NCI-H82 (cell line): ENCODE measurements at regions not wholly inside any gene's neighbourhood (a gene's known extent, or its start where the extent isn't known, plus 50 kb on each side); places are given as distances from the start of the nearest gene placed in this dataset.

Experiments
- DNase-seq: peaks from one replicate; lab custom pipeline; 2025; lab: John Stamatoyannopoulos, UW

GRCh38 chr12:115357681-115358080 lies 673.7 kb upstream of the TBX3 start:
- no peak for DNase-seq

- no peak for DNase-seq
These were observed 671.3 kb upstream of the TBX3 start for GRCh38 chr12:115355301-115355700.

GRCh38 chr12:115354007-115354890 lies 670.3 kb upstream of the TBX3 start:
- no peak for DNase-seq

DNA sequence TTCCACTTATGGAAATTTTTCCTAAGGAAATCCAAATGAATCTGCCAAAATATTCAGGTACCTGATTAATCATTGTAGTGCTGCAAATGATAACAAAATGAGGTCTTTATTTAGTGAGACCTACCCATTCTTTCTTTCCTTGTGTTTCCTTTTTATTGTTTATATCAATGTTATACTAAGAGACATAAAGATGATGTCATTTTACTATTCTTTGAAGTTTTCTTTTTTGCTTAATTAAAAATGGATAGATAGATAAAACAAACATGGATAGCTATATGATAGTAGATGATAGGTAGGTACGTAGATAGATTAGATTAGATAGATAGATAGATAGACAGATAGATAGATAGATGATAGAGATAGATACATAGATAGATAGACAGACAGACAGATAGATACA lies 669.5 kb upstream of the TBX3 start:
- no peak for DNase-seq

DNA sequence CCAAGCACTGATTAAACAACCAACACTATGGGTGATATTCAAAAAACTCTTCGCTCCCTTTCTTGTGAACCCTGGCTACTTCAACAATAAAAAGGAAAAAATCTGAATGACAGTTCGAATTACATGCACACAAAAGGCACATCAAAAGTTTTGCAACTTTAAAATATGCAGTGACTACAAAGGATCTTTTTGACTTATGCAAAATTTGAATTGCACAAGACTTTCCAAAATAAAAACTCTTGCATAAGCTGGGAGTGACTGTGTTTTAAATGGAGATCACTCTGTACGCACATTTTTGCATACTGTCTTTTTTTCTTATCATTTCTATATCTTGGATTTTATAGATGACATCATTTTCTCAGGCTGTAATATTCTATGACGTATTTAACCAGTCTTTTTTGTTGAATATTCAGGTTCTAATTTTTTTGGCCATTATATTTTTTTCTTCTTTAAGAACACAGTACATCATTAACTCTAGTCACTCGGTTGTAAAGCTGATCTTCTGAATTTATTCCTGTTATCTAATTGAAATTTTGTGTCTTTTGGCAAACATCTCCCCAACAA lies 667.6 kb upstream of the TBX3 start:
- DNase-seq: no peak

- DNase-seq: no peak
These were observed 665.7 kb upstream of the TBX3 start for GRCh38 chr12:115349711-115350110.

DNA sequence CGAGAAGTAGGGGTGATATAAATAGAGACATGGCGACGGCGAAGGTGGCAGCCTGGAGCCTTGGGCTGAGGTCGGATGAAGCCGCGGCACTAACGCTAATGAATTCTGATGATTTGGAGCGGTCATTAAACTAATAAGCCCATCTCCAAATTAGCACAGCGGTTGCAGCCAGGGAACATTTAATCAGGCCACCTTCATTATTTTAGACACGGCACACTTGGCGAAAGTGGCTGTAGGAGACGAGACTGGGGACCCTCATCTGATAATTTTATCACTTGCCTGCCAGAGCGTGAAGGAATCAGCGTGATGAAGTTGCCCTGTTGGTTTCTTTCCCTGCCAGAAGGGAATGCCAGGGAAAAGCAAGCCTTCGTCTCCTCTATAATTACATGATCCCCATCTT lies 664.3 kb upstream of the TBX3 start:
- DNase-seq: peak; percentile 8

- no peak for DNase-seq
These were observed 659.6 kb upstream of the TBX3 start for GRCh38 chr12:115343601-115344000.

DNA sequence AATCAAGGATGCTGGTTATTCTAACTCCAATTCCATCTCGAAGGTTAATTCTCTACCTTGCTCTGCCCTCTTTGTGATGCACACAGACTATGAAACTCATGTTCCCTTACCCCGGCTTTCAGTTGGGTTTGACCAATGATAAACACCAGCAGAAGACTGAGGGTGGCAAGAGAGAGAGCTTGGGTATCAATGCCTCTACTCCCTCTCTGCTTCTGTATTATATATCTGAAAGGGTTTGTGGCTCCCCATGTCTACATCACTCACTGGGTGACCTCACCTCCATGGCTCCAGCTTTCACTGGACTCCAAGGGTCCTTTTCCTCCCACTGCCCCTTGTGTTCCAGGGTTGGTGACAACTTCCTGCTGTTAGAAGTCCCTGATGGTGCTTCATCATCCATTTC lies 659.0 kb upstream of the TBX3 start:
- no peak for DNase-seq

- DNase-seq: no peak
These were observed 657.5 kb upstream of the TBX3 start for GRCh38 chr12:115341442-115341841.

DNA sequence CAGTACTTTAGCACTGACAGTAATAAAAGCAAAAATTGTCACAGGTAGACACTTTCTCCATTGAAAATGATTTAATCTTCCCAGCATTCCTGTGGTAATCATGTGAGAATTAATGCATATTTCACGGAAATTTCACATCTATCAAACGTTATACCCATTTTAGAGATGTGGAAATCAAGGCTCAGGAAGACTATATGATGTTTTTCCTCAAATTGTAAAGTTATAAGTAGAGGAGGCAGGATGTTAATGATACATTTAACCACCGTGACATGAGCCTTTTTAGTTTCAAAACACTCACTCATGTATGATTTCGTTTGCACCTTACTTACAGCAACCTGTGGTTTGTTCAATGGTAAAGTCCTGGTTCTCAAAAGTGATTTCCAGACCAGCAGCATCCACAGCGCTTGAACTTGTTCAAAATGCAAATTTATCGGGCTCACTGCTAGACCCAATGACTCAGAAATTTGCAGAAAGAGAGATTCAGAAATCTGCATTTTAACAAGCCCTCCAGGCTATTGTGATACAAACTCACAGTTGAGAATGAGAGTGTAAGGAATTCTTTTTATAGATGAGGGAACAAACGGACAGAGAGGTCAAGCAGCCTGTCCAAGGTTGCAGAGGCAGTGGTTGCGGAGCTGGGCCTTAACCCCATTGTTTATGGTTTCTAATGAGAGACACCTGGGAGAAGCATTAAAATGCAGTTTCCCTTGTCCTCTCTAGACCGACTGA lies 654.8 kb upstream of the TBX3 start:
- no peak for DNase-seq

DNA sequence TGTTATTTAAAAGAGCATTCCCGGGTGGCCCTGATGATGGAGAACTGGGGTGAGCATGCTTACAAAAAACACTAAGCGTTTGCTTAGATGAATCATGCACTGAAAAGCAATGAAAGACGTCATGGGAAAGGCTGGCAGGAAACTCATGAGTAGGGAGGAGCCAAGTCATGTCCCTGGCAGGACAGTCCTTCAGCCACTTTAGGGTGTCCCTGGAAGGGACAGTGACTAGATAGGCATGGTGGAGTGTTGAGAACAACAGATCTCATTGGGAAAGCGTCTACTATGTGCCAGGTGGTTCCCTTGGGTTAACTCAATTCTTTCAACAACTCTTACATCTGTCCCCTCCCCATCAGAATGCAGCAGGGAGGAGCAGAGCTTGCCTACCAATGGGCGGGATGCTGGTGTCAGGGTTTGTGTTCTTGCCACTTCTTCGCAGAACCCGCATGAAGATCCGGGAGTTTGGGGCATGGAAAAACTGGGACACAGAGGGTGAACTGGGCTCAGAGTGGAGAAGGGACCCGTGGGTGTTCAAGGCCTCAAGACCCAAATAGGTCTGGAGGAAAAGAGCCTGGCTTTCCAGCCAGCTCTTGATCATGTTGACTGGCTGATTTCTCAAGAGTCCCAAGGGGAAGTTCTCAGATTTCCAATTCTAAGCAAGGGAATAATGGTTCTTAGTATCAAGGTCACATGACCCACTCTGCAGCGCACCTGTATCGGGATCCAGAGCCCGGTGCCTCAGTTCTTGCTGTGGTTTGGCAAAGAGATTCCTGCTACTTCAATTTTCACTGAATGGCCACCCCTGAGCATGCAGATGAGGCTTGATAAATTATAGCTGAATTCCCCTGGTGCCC lies 653.9 kb upstream of the TBX3 start:
- no peak for DNase-seq

DNA sequence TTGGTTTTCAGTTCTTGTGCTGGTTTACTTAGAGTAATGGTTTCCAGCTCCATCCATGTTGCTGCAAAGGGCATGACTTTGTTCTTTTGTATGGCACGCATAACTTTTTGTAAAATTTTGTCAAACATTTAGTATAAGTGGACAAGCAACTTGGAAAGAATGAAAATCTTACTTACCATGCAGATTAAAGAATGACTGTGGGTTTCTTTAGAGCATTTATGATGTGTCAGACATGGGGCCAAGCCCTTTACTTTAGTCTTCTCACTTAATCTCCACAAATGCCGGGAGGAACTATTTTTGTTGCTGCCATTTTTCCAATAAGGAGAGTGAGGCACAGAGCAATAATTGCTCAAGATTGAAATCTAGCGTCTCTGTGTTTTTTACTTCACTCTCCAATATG lies 652.5 kb upstream of the TBX3 start:
- DNase-seq: no peak

DNA sequence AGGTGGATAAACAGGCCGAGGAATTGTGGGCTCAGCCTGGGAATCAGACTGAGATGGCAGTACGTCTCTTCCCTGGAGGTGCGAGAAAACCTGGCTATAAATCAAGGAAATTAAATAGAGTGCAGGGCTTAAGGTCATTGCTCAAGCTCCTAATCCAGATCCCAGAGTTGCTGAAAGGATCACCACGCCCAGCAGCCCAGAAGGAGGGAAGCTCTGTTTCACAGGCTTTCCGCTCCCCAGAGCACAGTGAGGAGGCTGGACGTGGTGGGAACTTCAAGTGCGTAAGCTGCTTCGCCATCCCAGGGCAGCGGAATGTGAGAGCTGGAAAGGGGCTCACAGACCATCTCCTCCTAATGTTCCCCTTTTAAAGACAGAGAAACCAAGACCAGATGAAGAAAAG lies 651.6 kb upstream of the TBX3 start:
- DNase-seq: peak; percentile 96

GRCh38 chr12:115335048-115335447 lies 651.1 kb upstream of the TBX3 start:
- no peak for DNase-seq

GRCh38 chr12:115332945-115333344 lies 649.0 kb upstream of the TBX3 start:
- DNase-seq: no peak

- no peak for DNase-seq
These were observed 641.9 kb upstream of the TBX3 start for GRCh38 chr12:115325858-115326257.

DNA sequence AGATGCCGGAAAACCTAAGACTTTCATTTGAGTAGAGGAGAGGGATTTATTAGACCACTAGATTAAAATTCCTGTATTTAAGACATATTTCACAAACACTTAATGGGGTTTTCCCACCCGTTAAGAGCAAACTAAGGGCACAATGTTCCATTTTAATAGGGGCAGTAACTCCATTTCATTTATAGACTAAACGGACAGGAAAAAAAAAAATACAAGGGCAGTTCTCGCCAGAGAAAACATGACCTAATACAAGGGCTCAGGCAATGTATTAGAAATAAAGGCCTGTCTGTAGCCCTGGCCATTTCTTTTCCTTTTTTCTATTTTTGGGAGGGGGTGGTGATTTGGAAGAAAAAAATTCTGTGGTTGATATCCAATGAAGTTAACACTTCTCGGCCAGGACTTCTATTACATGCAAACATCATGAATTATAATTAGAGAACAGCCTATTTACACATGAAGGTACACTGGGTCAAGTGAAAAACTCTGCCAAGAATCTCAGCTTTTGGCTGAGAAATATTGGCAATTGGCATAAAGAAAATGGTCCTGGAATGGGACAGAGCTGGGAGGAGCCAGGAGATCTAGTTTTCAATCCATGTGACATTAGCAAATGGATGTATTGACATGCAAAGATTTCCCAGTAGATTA lies 641.1 kb upstream of the TBX3 start:
- no peak for DNase-seq

GRCh38 chr12:115323223-115323905 lies 639.4 kb upstream of the TBX3 start:
- DNase-seq: no peak

GRCh38 chr12:115322275-115322674 lies 638.3 kb upstream of the TBX3 start:
- DNase-seq: no peak

DNA sequence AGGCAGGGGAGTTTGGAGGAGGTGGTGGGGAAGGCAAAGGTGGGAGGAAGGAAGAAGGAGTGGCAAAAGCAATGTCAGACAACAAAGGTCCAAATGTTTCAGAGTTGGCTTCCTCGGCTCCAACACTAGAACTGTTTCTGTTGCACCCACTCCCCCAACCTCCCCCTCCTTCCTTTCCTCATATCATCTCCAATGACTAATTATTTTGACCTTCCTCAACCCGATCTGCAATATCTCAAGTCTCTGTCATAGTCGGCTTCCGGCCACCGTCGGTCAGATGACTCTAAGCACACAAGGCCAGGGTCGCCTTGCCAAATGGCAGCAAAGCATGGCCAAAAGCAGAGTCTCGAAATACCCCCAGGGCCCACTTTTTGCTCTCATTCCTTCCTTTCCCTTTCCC lies 637.0 kb upstream of the TBX3 start:
- DNase-seq: no peak
